CD14-positive monocyte (primary cell): ENCODE measurements at regions not wholly inside any gene's neighbourhood (a gene's known extent, or its start where the extent isn't known, plus 50 kb on each side); places are given as distances from the start of the nearest gene placed in this dataset.

Experiments
- DNase-seq, 3 donors: peaks; one replicate each; pipeline ENCODE4 v3.0.0-alpha.2; 2011 to 2022
- H2AFZ ChIP-seq: 2 replicates; pipeline ENCODE4 v1.6.0; 2012; ENCODE audit warnings: mild to moderate bottlenecking, low read depth, low read length, inconsistent platforms; ENCODE audit not compliant: insufficient read depth, poor library complexity, severe bottlenecking
- H3K27ac ChIP-seq, 2 donors: 1 replicate in 1 of 2; 2 replicates in 1 of 2; pipeline ENCODE4 v1.5.1; 2012 to 2013; ENCODE audit warnings: low read length in 2 of 2, control low read depth in 1 of 2, inconsistent platforms in 1 of 2, low read depth in 1 of 2, mild to moderate bottlenecking in 1 of 2
- H3K27me3 ChIP-seq, 2 donors: one replicate each; pipeline versions ENCODE4 v1.6.0 to v1.6.1; 2011 to 2013; ENCODE audit warnings: low read length in 2 of 2; ENCODE audit not compliant: control insufficient read depth in 2 of 2, insufficient read depth in 2 of 2
- H3K36me3 ChIP-seq, 2 donors: replicated peaks in 1 of 2; 1 replicate in 1 of 2; 2 replicates in 1 of 2; pipeline versions ENCODE4 v1.5.1 to v1.6.1; 2012 to 2013; ENCODE audit warnings: low read length in 2 of 2, control low read depth in 1 of 2, inconsistent platforms in 1 of 2, mild to moderate bottlenecking in 1 of 2; ENCODE audit not compliant: insufficient read depth in 2 of 2, control insufficient read depth in 1 of 2
- H3K4me1 ChIP-seq, 2 donors: 1 replicate in 1 of 2; 2 replicates in 1 of 2; pipeline versions ENCODE4 v1.5.1 to v1.6.1; 2012 to 2013; ENCODE audit warnings: low read length in 2 of 2, control low read depth in 1 of 2, inconsistent platforms in 1 of 2, mild to moderate bottlenecking in 1 of 2, moderate library complexity in 1 of 2; ENCODE audit not compliant: insufficient read depth in 2 of 2, control insufficient read depth in 1 of 2
- H3K4me2 ChIP-seq: replicated peaks from 2 replicates; pipeline ENCODE3; 2012; ENCODE audit warnings: low read length, moderate library complexity, mild to moderate bottlenecking; ENCODE audit not compliant: poor library complexity, severe bottlenecking; ENCODE audit errors: extremely low read depth
- H3K4me3 ChIP-seq, 3 experiments: fragments of 200-600 bp in 1 of 3; sonication (generic) in 1 of 3; replicated peaks in 1 of 3; 1 replicate in 2 of 3; 2 replicates in 1 of 3; pipeline ENCODE4 v1.5.1; 2011 to 2013; ENCODE audit warnings: low read length in 3 of 3, mild to moderate bottlenecking in 3 of 3, control low read depth in 2 of 3, low read depth in 2 of 3, inconsistent platforms in 1 of 3, moderate library complexity in 1 of 3
- H3K79me2 ChIP-seq: 2 replicates; pipeline ENCODE4 v1.6.0; 2012; ENCODE audit warnings: mild to moderate bottlenecking, control low read depth, inconsistent platforms, low read length, moderate library complexity; ENCODE audit not compliant: insufficient read depth
- H3K9ac ChIP-seq: 2 replicates; pipeline ENCODE4 v1.6.0; 2017; ENCODE audit warnings: low read length, mild to moderate bottlenecking; ENCODE audit not compliant: insufficient read depth, poor library complexity, severe bottlenecking
- H3K9me3 ChIP-seq, 2 donors: replicated peaks in 1 of 2; 1 replicate in 1 of 2; 2 replicates in 1 of 2; pipeline versions ENCODE4 v1.5.1 to v1.6.1; 2012 to 2013; ENCODE audit warnings: low read length in 2 of 2, control low read depth in 1 of 2; ENCODE audit not compliant: control insufficient read depth in 1 of 2, insufficient read depth in 1 of 2
- H4K20me1 ChIP-seq: 2 replicates; pipeline ENCODE4 v1.6.0; 2012; ENCODE audit warnings: mild to moderate bottlenecking, low read length, control low read depth, moderate library complexity; ENCODE audit not compliant: insufficient read depth
- H3K27ac Mint-ChIP-seq, 7 donors: one replicate each; pipeline ENCODE4 v1.8.0; 2020; ENCODE audit warnings: mild to moderate bottlenecking in 7 of 7, mixed read lengths in 7 of 7, moderate library complexity in 6 of 7, inconsistent platforms in 2 of 7
- H3K27me3 Mint-ChIP-seq, 3 donors: one replicate each; pipeline ENCODE4 v1.8.0; 2021 to 2022; ENCODE audit warnings: low read depth in 3 of 3, mild to moderate bottlenecking in 3 of 3, mixed read lengths in 3 of 3, moderate library complexity in 3 of 3, inconsistent platforms in 1 of 3
- H3K36me3 Mint-ChIP-seq, 2 donors: one replicate each; pipeline ENCODE4 v1.8.0; 2020; ENCODE audit warnings: mixed read lengths in 2 of 2, inconsistent platforms in 1 of 2, mild to moderate bottlenecking in 1 of 2
- H3K4me1 Mint-ChIP-seq: one replicate; pipeline ENCODE4 v1.8.0; 2020; ENCODE audit warnings: mild to moderate bottlenecking, mixed read lengths
- H3K4me3 Mint-ChIP-seq, 2 donors: one replicate each; pipeline ENCODE4 v1.8.0; 2020; ENCODE audit warnings: mild to moderate bottlenecking in 2 of 2, mixed read lengths in 2 of 2, moderate library complexity in 1 of 2
- H3K9me3 Mint-ChIP-seq, 7 donors: one replicate each; pipeline ENCODE4 v1.8.0; 2020 to 2022; ENCODE audit warnings: mixed read lengths in 7 of 7, mild to moderate bottlenecking in 6 of 7, moderate library complexity in 6 of 7, inconsistent platforms in 2 of 7
- WGBS: methylation state at CpG from one replicate; pipeline ENCODE4 v1.1.5; 2013; ENCODE audit warnings: missing lambda C conversion rate; ENCODE audit not compliant: insufficient coverage; 5-methylcytosine and 5-hydroxymethylcytosine counted together
- intact Hi-C, 2 donors: fragments of 100-400 bp; cut with micrococcal nuclease; formaldehyde crosslinking; loops; one replicate each; pipeline versions ENCODE4 v1.15.0 to v1.15.1; 2023
- TF ChIP-seq, protein P1 (sequence below): fragments of 200-600 bp; IDR thresholded peaks from one replicate; pipeline ENCODE4 v1.8.0; 2022; ENCODE audit warnings: antibody characterized with exemption, mild to moderate bottlenecking

DNA sequence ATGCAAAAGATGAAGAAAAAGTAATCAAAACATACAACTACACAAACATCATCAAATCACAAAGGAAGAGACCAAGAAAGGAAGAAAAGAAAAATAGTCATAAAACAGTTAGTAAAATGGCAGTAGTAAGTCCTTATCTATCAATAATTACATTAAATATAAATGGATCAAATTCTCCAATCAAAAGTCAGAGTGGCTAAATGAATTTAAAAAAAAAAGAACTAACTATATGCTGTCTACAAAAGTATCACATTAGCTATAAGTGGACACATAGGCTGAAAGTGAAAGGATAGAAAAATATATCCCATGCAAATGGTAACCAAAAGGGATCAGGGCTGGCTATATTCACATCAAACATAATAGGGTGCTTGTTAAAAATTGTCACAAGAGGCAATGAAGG is 116.5 kb downstream of the NOL4 start:
- H3K79me2 ChIP-seq = no peaks in the 10 kb centered on the region
- no peak for DNase-seq
- no peaks in the 10 kb centered on the region for H3K36me3 Mint-ChIP-seq
- no peaks in the 10 kb centered on the region for H3K4me1 ChIP-seq
- H3K4me2 ChIP-seq = no peak overlapping the region
- no peak overlapping the region for H3K4me3 ChIP-seq
- intact Hi-C loops = no loop called here
- no peak overlapping the region for H3K27ac ChIP-seq
- H3K27me3 ChIP-seq = no peaks in the 10 kb centered on the region
- H2AFZ ChIP-seq = no peak overlapping the region
- peaks cover 0 to 13% (median 0%) of the 10 kb centered on the region in 7 donors for H3K9me3 Mint-ChIP-seq
- no peaks in the 10 kb centered on the region for H4K20me1 ChIP-seq
- peaks cover 0 to 9% of the 10 kb centered on the region in 2 donors for H3K9me3 ChIP-seq
- no peaks in the 10 kb centered on the region for H3K36me3 ChIP-seq
- TF ChIP-seq, protein P1, sequence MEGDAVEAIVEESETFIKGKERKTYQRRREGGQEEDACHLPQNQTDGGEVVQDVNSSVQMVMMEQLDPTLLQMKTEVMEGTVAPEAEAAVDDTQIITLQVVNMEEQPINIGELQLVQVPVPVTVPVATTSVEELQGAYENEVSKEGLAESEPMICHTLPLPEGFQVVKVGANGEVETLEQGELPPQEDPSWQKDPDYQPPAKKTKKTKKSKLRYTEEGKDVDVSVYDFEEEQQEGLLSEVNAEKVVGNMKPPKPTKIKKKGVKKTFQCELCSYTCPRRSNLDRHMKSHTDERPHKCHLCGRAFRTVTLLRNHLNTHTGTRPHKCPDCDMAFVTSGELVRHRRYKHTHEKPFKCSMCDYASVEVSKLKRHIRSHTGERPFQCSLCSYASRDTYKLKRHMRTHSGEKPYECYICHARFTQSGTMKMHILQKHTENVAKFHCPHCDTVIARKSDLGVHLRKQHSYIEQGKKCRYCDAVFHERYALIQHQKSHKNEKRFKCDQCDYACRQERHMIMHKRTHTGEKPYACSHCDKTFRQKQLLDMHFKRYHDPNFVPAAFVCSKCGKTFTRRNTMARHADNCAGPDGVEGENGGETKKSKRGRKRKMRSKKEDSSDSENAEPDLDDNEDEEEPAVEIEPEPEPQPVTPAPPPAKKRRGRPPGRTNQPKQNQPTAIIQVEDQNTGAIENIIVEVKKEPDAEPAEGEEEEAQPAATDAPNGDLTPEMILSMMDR = no peak
- H3K27me3 Mint-ChIP-seq = peaks cover 0 to 2% (median 0%) of the 10 kb centered on the region in 3 donors
- H3K27ac Mint-ChIP-seq = no peak overlapping the region
- no peak overlapping the region for H3K4me3 Mint-ChIP-seq
- no peak overlapping the region for H3K9ac ChIP-seq
- H3K4me1 Mint-ChIP-seq = no peaks in the 10 kb centered on the region

DNA sequence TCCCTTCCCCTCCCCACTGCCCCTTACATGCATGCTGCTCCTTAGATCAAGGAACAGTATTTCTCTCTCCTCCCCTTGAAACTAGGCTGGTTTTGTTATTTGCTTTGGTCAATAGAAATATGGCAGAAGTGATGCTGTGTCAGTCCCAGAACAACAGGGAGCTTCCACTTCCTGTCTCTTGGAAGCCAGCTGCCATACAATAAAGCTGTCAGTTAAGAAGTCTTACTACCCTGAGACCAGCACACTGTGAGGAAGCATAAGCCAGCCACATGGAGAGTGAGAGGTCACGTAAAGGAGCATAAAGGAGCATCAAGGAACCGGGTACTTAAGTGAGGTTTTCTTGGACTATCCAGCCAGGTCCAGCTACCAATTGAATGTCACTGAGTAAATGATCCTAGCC is 126.6 kb downstream of the NOL4 start:
- Histone ChIP-seq H3K36me3 (no peaks in the 10 kb centered on the region), H2AFZ (no peak overlapping the region), H4K20me1 (no peaks in the 10 kb centered on the region), H3K27me3 (no peaks in the 10 kb centered on the region), H3K4me3 (no peak overlapping the region), H3K9me3 (no peaks in the 10 kb centered on the region), H3K4me2 (no peak overlapping the region), H3K4me1 (no peaks in the 10 kb centered on the region), H3K9ac (no peak overlapping the region), H3K79me2 (no peaks in the 10 kb centered on the region), H3K27ac (no peak overlapping the region)
- no peak overlapping the region for H3K4me3 Mint-ChIP-seq
- peaks cover 0 to 2% (median 0%) of the 10 kb centered on the region in 3 donors for H3K27me3 Mint-ChIP-seq
- 67% methylated on average over 2 of the region's 2 CpGs for WGBS
- H3K4me1 Mint-ChIP-seq = no peaks in the 10 kb centered on the region
- no peaks in the 10 kb centered on the region for H3K9me3 Mint-ChIP-seq
- intact Hi-C loops = no loop called here
- DNase-seq = no peak
- H3K36me3 Mint-ChIP-seq = no peaks in the 10 kb centered on the region
- TF ChIP-seq, protein P1 = no peak
- no peak overlapping the region for H3K27ac Mint-ChIP-seq
